ENCODE measurements at regions not wholly inside any gene's neighbourhood (a gene's known extent, or its start where the extent isn't known, plus 50 kb on each side); places are given as distances from the start of the nearest gene placed in this dataset.
A peak's percentile ranks its signal among the peaks of the same experiment; 100 is the strongest.

GRCh38 chr13:106351251-106351650, 184.2 kb downstream of the EFNB2 start:
- no peak overlapping the region for H3K4me3 ChIP-seq (ENCODE audit: low read depth, poor library complexity, severe bottlenecking)
- DNase-seq (ENCODE audit: low spot score in 2 of 2), result no peak
- WGBS, 2 donors, result 92 to 96% methylated on average over 5 of the region's 5 CpGs
- intact Hi-C loops (cut with DNase I; ENCODE audit: low total_unique reads), result no loop called here
- no peak for TF ChIP-seq POLR2A (IDR thresholded peaks at IDR 0.05)
- TF ChIP-seq, protein P1, sequence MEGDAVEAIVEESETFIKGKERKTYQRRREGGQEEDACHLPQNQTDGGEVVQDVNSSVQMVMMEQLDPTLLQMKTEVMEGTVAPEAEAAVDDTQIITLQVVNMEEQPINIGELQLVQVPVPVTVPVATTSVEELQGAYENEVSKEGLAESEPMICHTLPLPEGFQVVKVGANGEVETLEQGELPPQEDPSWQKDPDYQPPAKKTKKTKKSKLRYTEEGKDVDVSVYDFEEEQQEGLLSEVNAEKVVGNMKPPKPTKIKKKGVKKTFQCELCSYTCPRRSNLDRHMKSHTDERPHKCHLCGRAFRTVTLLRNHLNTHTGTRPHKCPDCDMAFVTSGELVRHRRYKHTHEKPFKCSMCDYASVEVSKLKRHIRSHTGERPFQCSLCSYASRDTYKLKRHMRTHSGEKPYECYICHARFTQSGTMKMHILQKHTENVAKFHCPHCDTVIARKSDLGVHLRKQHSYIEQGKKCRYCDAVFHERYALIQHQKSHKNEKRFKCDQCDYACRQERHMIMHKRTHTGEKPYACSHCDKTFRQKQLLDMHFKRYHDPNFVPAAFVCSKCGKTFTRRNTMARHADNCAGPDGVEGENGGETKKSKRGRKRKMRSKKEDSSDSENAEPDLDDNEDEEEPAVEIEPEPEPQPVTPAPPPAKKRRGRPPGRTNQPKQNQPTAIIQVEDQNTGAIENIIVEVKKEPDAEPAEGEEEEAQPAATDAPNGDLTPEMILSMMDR (IDR thresholded peaks at IDR 0.05), result no peak

DNA sequence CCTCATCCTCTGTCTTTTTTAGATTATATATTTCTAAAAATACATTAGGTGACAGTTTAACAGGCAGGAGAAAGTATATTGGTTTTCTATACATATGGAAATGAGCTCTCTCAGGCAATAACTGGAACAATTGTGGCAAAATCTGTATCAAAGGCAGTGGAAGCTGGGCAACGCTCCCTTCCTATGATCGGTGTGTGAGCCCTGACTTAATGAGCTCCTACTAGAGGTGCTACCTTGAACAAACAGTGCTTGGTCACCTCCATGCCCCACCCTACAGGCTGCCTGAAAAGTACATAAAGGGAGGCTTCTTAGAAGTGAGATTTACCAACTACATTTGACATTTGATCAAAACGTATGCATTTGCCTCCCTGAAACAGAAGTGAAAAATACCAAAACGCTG, 185.3 kb downstream of the EFNB2 start:
- 65 to 69% methylated on average over 4 of the region's 4 CpGs for WGBS, 2 donors
- no peak for DNase-seq (ENCODE audit: low spot score in 2 of 2)
- no peak for TF ChIP-seq POLR2A (IDR thresholded peaks at IDR 0.05)
- TF ChIP-seq, protein P1 (IDR thresholded peaks at IDR 0.05), result no peak
- intact Hi-C loops (cut with DNase I; ENCODE audit: low total_unique reads), result no loop called here
- no peak overlapping the region for H3K4me3 ChIP-seq (ENCODE audit: low read depth, poor library complexity, severe bottlenecking)

- no peak overlapping the region for H3K4me3 ChIP-seq (ENCODE audit: low read depth, poor library complexity, severe bottlenecking)
- WGBS, 2 donors, result 5 to 8% methylated on average over 29 to 30 of the region's 30 CpGs
- peak in 1 of 2 donors; percentile 86 for DNase-seq (ENCODE audit: low spot score in 2 of 2)
- intact Hi-C loops (cut with DNase I; ENCODE audit: low total_unique reads), result no loop called here
- TF ChIP-seq, protein P1 (IDR thresholded peaks at IDR 0.05), result no peak
- no peak for TF ChIP-seq POLR2A (IDR thresholded peaks at IDR 0.05)
These were observed 186.2 kb downstream of the EFNB2 start for GRCh38 chr13:106349080-106349931.

DNA sequence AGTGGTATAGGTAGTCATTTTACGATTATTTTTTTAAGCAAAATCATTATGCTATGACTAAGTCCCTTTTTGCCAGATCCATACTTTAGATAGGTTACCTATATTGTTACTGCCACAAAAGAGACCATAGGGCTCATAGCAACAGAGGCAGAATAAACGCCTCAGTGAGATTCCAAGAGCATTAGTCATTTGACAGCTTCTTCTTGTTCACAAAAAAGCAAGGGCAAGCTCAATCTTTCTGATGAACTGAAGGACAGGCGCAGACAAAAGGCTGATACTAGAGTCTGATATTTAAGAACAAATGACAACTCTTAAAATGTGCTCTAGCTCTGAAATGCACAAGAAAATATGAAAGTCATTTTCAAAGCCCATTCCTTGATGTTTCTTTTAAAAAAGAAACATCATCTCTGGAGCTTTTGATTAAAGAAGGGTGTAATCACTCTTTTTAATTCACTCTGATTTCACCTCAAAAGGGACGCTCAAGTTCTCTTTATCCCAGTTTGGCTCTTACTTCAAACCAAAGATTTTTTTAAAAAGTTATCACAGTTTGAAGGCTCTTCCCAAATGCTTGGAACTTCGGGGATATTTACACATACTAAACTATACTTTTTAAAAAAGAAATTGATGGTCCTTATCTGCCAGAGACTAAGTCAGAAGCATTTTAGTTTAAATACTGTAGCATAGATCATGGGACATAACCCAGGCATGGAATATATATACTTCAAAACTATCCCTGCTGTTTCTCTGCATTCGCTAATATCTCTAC, 187.2 kb downstream of the EFNB2 start:
- intact Hi-C loops (cut with DNase I; ENCODE audit: low total_unique reads), result no loop called here
- 61 to 69% methylated on average over 6 of the region's 6 CpGs for WGBS, 2 donors
- H3K4me3 ChIP-seq (ENCODE audit: low read depth, poor library complexity, severe bottlenecking), result no peak overlapping the region
- TF ChIP-seq, protein P1 (IDR thresholded peaks at IDR 0.05), result no peak
- no peak for TF ChIP-seq POLR2A (IDR thresholded peaks at IDR 0.05)
- no peak for DNase-seq (ENCODE audit: low spot score in 2 of 2)

DNA sequence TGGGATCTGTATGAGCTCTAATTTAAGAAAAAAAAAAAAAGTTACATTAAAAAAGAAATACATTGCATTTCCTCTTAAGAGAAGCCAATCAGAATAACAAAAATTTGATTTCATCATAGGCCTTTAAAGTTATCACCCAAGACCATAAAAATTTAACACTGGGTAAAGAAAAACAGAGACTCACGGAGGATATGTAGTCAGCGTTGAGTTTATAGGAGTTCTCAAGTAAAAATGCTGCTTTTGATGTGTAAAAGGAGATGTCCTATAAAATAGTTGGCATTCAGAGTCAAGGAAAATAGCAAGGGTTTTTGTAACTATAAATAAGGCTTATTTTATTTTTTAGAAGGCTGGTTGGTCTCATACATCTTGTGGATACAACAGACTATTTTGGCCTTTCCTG, 191.1 kb downstream of the EFNB2 start:
- 88 to 97% methylated on average over 2 of the region's 2 CpGs for WGBS, 2 donors
- DNase-seq (ENCODE audit: low spot score in 2 of 2), result no peak
- TF ChIP-seq POLR2A (IDR thresholded peaks at IDR 0.05), result no peak
- TF ChIP-seq, protein P1 (IDR thresholded peaks at IDR 0.05), result no peak
- H3K4me3 ChIP-seq (ENCODE audit: low read depth, poor library complexity, severe bottlenecking), result no peak overlapping the region
- intact Hi-C loops (cut with DNase I; ENCODE audit: low total_unique reads), result no loop called here

Measured in lower leg skin (tissue), 4 donors.